IMR-90 (cell line): ENCODE measurements at regions not wholly inside any gene's neighbourhood (a gene's known extent, or its start where the extent isn't known, plus 50 kb on each side); places are given as distances from the start of the nearest gene placed in this dataset.

ENCODE experiments used
- ATAC-seq: fragments of 200-7000 bp; cut with Tn5 transposase; 2 replicates; pipeline ENCODE4 v1.9.1; 2020; ENCODE audit warnings: low read depth, mild to moderate bottlenecking, moderate library complexity
- BruUV-seq: library from RNA; stranded (reverse); fragments of 400-500 nt; replicated peaks from 2 replicates; lab custom pipeline; 2021; lab: Mats Ljungman, UMichigan
- CTCF ChIA-PET: fragments of 300-600 bp; formaldehyde crosslinking; extraction: SDS; loops from one replicate; lab custom pipeline; 2021; ENCODE audit warnings: antibody characterized with exemption; lab: Yijun Ruan, JAX
- POLR2A ChIA-PET: fragments of 300-600 bp; sonication (Branson Sonifier 250); formaldehyde crosslinking; loops from one replicate; lab custom pipeline; 2022; ENCODE audit warnings: antibody characterized with exemption; ENCODE audit not compliant: unreplicated experiment; lab: Charles Lee
- DNase-seq: peaks from one replicate; pipeline ENCODE4 v3.0.0; 2013
- H2AFZ ChIP-seq: replicated peaks from 2 replicates; pipeline ENCODE3; 2013; ENCODE audit warnings: low read length, mild to moderate bottlenecking; ENCODE audit not compliant: poor library complexity
- H2AK5ac ChIP-seq: 2 replicates; pipeline ENCODE4 v1.6.1; 2013; ENCODE audit warnings: low read depth, low read length, inconsistent platforms
- H2AK9ac ChIP-seq: replicated peaks from 2 replicates; pipeline ENCODE3; 2013; ENCODE audit warnings: mild to moderate bottlenecking, low read depth, low read length, moderate library complexity; ENCODE audit not compliant: poor library complexity
- H2BK120ac ChIP-seq: 2 replicates; pipeline ENCODE4 v1.6.1; 2013; ENCODE audit warnings: low read depth, low read length, inconsistent platforms
- H2BK15ac ChIP-seq: 3 replicates; pipeline ENCODE4 v1.6.1; 2013; ENCODE audit warnings: low read depth, low read length, inconsistent platforms
- H2BK20ac ChIP-seq: 2 replicates; pipeline ENCODE4 v1.6.1; 2013; ENCODE audit warnings: low read depth, mild to moderate bottlenecking, inconsistent platforms, low read length, moderate library complexity
- H2BK5ac ChIP-seq: 2 replicates; pipeline ENCODE4 v1.6.1; 2013; ENCODE audit warnings: mild to moderate bottlenecking, low read depth, low read length, inconsistent platforms; ENCODE audit not compliant: poor library complexity, severe bottlenecking
- H3K14ac ChIP-seq: replicated peaks from 2 replicates; pipeline ENCODE4 v1.6.1; 2013; ENCODE audit warnings: low read depth, low read length, inconsistent platforms
- H3K18ac ChIP-seq: 2 replicates; pipeline ENCODE4 v1.6.1; 2013; ENCODE audit warnings: low read depth, low read length, control low read depth
- H3K23ac ChIP-seq: 2 replicates; pipeline ENCODE4 v1.6.1; 2013; ENCODE audit warnings: low read depth, low read length, inconsistent platforms
- H3K27ac ChIP-seq: 2 replicates; pipeline ENCODE4 v1.5.1; 2013; ENCODE audit warnings: mild to moderate bottlenecking, control low read depth, low read length; ENCODE audit not compliant: insufficient read depth
- H3K27me3 ChIP-seq: 2 replicates; pipeline ENCODE4 v1.6.1; 2013; ENCODE audit warnings: low read length; ENCODE audit not compliant: control insufficient read depth, insufficient read depth
- H3K36me3 ChIP-seq: 2 replicates; pipeline ENCODE4 v1.6.1; 2013; ENCODE audit warnings: low read length, mixed read lengths; ENCODE audit not compliant: control insufficient read depth, insufficient read depth
- H3K4ac ChIP-seq: 2 replicates; pipeline ENCODE4 v1.6.1; 2013; ENCODE audit warnings: low read depth, low read length, inconsistent platforms
- H3K4me1 ChIP-seq: 2 replicates; pipeline ENCODE4 v1.6.1; 2013; ENCODE audit warnings: low read length, mixed read lengths; ENCODE audit not compliant: control insufficient read depth, insufficient read depth
- H3K4me2 ChIP-seq: 2 replicates; pipeline ENCODE4 v1.6.1; 2013; ENCODE audit warnings: low read depth, mild to moderate bottlenecking, control low read depth, low read length, moderate library complexity
- H3K4me3 ChIP-seq: 2 replicates; pipeline ENCODE4 v1.5.1; 2013; ENCODE audit warnings: low read depth, mild to moderate bottlenecking, control low read depth, low read length, moderate library complexity; ENCODE audit not compliant: insufficient read depth
- H3K56ac ChIP-seq: 2 replicates; pipeline ENCODE4 v1.6.1; 2013; ENCODE audit warnings: low read length, inconsistent platforms; ENCODE audit not compliant: insufficient read depth; ENCODE audit errors: extremely low read depth
- H3K79me1 ChIP-seq, 2 experiments: 2 replicates each; pipeline ENCODE4 v1.6.1; 2013; ENCODE audit warnings: low read length in 2 of 2, inconsistent platforms in 1 of 2, low read depth in 1 of 2
- H3K9ac ChIP-seq: 2 replicates; pipeline ENCODE4 v1.6.1; 2013; ENCODE audit warnings: low read depth, low read length, control low read depth
- H3K9me1 ChIP-seq: 2 replicates; pipeline ENCODE4 v1.6.1; 2013; ENCODE audit warnings: low read length, inconsistent platforms; ENCODE audit not compliant: insufficient read depth
- H3K9me3 ChIP-seq: 2 replicates; pipeline ENCODE4 v1.6.1; 2013; ENCODE audit warnings: low read length; ENCODE audit not compliant: control insufficient read depth, insufficient read depth
- H4K20me1 ChIP-seq: 2 replicates; pipeline ENCODE4 v1.6.1; 2013; ENCODE audit warnings: low read length, inconsistent platforms; ENCODE audit not compliant: insufficient read depth
- H4K5ac ChIP-seq: 2 replicates; pipeline ENCODE4 v1.6.1; 2013; ENCODE audit warnings: mild to moderate bottlenecking, low read depth, low read length, control low read depth
- H4K8ac ChIP-seq, 2 experiments: 2 replicates each; pipeline ENCODE4 v1.6.1; 2013; ENCODE audit warnings: low read depth in 2 of 2, low read length in 2 of 2, control low read depth in 1 of 2, inconsistent platforms in 1 of 2
- H4K91ac ChIP-seq: 2 replicates; pipeline ENCODE4 v1.6.1; 2013; ENCODE audit warnings: low read depth, low read length, inconsistent platforms; ENCODE audit not compliant: insufficient read depth
- BHLHE40 ChIP-seq: fragments of 150-350 bp; IDR thresholded peaks from 2 replicates; pipeline ENCODE4 v1.6.1; 2016; ENCODE audit warnings: mild to moderate bottlenecking, low read depth, low read length
- CEBPB ChIP-seq: IDR thresholded peaks from 2 replicates; pipeline ENCODE4 v1.6.1; 2012; ENCODE audit warnings: low read depth, low read length, improper control_type of control experiment
- CHD1 ChIP-seq: IDR thresholded peaks from 2 replicates; pipeline ENCODE4 v1.6.1; 2012; ENCODE audit warnings: low read depth, low read length, improper control_type of control experiment
- CTCF ChIP-seq: conservative IDR thresholded peaks from 2 replicates; pipeline ENCODE4 v1.5.1; 2012; ENCODE audit warnings: mild to moderate bottlenecking, low read depth, low read length, improper control_type of control experiment
- ELK1 ChIP-seq: fragments of 150-350 bp; IDR thresholded peaks from 2 replicates; pipeline ENCODE4 v1.6.1; 2016; ENCODE audit warnings: low read depth, mild to moderate bottlenecking, low read length, moderate library complexity, borderline replicate concordance
- FOS ChIP-seq: fragments of 150-350 bp; IDR thresholded peaks from 2 replicates; pipeline ENCODE4 v1.6.1; 2016; ENCODE audit warnings: low read depth, low read length
- MAFK ChIP-seq: IDR thresholded peaks from 2 replicates; pipeline ENCODE4 v1.6.1; 2012; ENCODE audit warnings: low read depth, low read length, improper control_type of control experiment
- MAZ ChIP-seq: IDR thresholded peaks from 2 replicates; pipeline ENCODE4 v1.6.1; 2012; ENCODE audit warnings: low read depth, mild to moderate bottlenecking, low read length, improper control_type of control experiment, moderate library complexity, borderline replicate concordance
- MXI1 ChIP-seq: IDR thresholded peaks from 2 replicates; pipeline ENCODE4 v1.6.1; 2012; ENCODE audit warnings: low read depth, mild to moderate bottlenecking, low read length, moderate library complexity, borderline replicate concordance
- NFE2L2 ChIP-seq: fragments of 150-350 bp; IDR thresholded peaks from 2 replicates; pipeline ENCODE4 v1.6.1; 2016; ENCODE audit warnings: low read depth, mild to moderate bottlenecking, low read length
- POLR2A ChIP-seq: IDR thresholded peaks from 2 replicates; pipeline ENCODE4 v1.6.1; 2012; ENCODE audit warnings: mild to moderate bottlenecking, low read depth, low read length
- RAD21 ChIP-seq: IDR thresholded peaks from 2 replicates; pipeline ENCODE4 v1.6.1; 2012; ENCODE audit warnings: low read length, improper control_type of control experiment
- RCOR1 ChIP-seq: IDR thresholded peaks from 2 replicates; pipeline ENCODE4 v1.6.1; 2012; ENCODE audit warnings: mild to moderate bottlenecking, low read length, improper control_type of control experiment; ENCODE audit not compliant: insufficient replicate concordance
- RFX5 ChIP-seq: IDR thresholded peaks from 2 replicates; pipeline ENCODE4 v1.8.0; 2012; ENCODE audit warnings: low read depth, mild to moderate bottlenecking, low read length, moderate library complexity
- SMC3 ChIP-seq: fragments of 150-350 bp; IDR thresholded peaks from 2 replicates; pipeline ENCODE4 v1.6.1; 2016; ENCODE audit warnings: low read depth, mild to moderate bottlenecking, antibody characterized with exemption, low read length, moderate library complexity
- USF2 ChIP-seq: fragments of 150-350 bp; IDR thresholded peaks from 2 replicates; pipeline ENCODE4 v1.6.1; 2017; ENCODE audit warnings: mild to moderate bottlenecking, antibody characterized with exemption, low read length, low read depth
- WGBS, 2 experiments: methylation state at CpG; one replicate each; pipeline versions ENCODE4 v1.1.5 to v1.1.7; 2013; ENCODE audit warnings: missing lambda C conversion rate in 2 of 2; ENCODE audit not compliant: insufficient read length in 1 of 2; ENCODE audit errors: extremely low coverage in 2 of 2; 5-methylcytosine and 5-hydroxymethylcytosine counted together
- dilution Hi-C: fragments of 300-500 bp; cut with HindIII; formaldehyde crosslinking; loops from one replicate; pipeline ENCODE4 v1.14.3; 2018; ENCODE audit warnings: low sequenced_read_pairs; ENCODE audit not compliant: unreplicated experiment
- in situ Hi-C: fragments of 300-500 bp; cut with MboI; formaldehyde crosslinking; loops from 3 replicates; pipeline ENCODE4 v1.14.3; 2019; ENCODE audit warnings: low sequenced_read_pairs, inconsistent platforms, mixed read lengths
- intact Hi-C: fragments of 100-400 bp; cut with micrococcal nuclease; formaldehyde crosslinking; loops from 2 replicates; pipeline ENCODE4 v1.10.0; 2022

- no TSS peak for BruUV-seq
These were observed 545.5 kb upstream of the MGMT start for GRCh38 chr10:128921389-128922022.

More at GRCh38 chr10:128921389-128922022, 545.5 kb upstream of the MGMT start:
- Histone ChIP-seq H3K27me3 (no peaks in the 10 kb centered on the region), H3K56ac (no peak overlapping the region), H4K5ac (no peak overlapping the region), H3K36me3 (no peaks in the 10 kb centered on the region), H3K9me1 (no peaks in the 10 kb centered on the region), H3K4me2 (no peak overlapping the region), H3K9ac (no peak overlapping the region), H3K23ac (no peak overlapping the region), H3K9me3 (peaks cover 28% of the 10 kb centered on the region), H2BK20ac (no peak overlapping the region), H3K18ac (no peak overlapping the region), H4K91ac (no peak overlapping the region), H3K27ac (no peak overlapping the region), H2AK9ac (no peak overlapping the region), H2BK5ac (no peak overlapping the region), H4K20me1 (no peaks in the 10 kb centered on the region), H3K79me1 (no peaks in the 10 kb centered on the region), H3K4me3 (no peak overlapping the region), H2BK15ac (no peak overlapping the region), H3K14ac (no peak overlapping the region), H2AFZ (no peak overlapping the region), H2BK120ac (no peak overlapping the region), H2AK5ac (no peak overlapping the region), H3K4ac (no peak overlapping the region), H3K4me1 (no peaks in the 10 kb centered on the region), H4K8ac (no peak overlapping the region)
- intact Hi-C loops (no loop called here), in situ Hi-C loops (no loop called here), dilution Hi-C loops (no loop called here)
- CTCF ChIA-PET, result no interaction called here
- no CpG with 5 or more reads among the region's 8 CpGs for WGBS, 2 experiments
- no peak for TF ChIP-seq CTCF
- TF ChIP-seq RCOR1, result no peak
- no peak for TF ChIP-seq MXI1
- TF ChIP-seq USF2, result no peak
- no peak for TF ChIP-seq MAZ
- no peak for TF ChIP-seq CEBPB
- TF ChIP-seq FOS, result no peak
- no peak for TF ChIP-seq RFX5
- TF ChIP-seq ELK1, result no peak
- no peak for TF ChIP-seq MAFK
- no peak for TF ChIP-seq CHD1
- no peak for TF ChIP-seq SMC3
- no peak for TF ChIP-seq BHLHE40
- no peak for TF ChIP-seq POLR2A
- no peak for TF ChIP-seq NFE2L2
- no peak for TF ChIP-seq RAD21
- POLR2A ChIA-PET, result no interaction called here
- DNase-seq (no peak), ATAC-seq (no peak)
